HG02678 (cell line): ENCODE measurements at regions not wholly inside any gene's neighbourhood (a gene's known extent, or its start where the extent isn't known, plus 50 kb on each side); places are given as distances from the start of the nearest gene placed in this dataset.
"Not testable (repeated sequence)": the region's sequence is repeated elsewhere in the genome, so short reads cannot be mapped to it uniquely, and the experiment has no call there.

Source experiments
- ATAC-seq: cut with Tn5 transposase; IDR thresholded peaks from one replicate; pipeline ENCODE4 v1.9.1; 2021; ENCODE audit warnings: mild to moderate bottlenecking, moderate library complexity; ENCODE audit not compliant: unreplicated experiment

DNA sequence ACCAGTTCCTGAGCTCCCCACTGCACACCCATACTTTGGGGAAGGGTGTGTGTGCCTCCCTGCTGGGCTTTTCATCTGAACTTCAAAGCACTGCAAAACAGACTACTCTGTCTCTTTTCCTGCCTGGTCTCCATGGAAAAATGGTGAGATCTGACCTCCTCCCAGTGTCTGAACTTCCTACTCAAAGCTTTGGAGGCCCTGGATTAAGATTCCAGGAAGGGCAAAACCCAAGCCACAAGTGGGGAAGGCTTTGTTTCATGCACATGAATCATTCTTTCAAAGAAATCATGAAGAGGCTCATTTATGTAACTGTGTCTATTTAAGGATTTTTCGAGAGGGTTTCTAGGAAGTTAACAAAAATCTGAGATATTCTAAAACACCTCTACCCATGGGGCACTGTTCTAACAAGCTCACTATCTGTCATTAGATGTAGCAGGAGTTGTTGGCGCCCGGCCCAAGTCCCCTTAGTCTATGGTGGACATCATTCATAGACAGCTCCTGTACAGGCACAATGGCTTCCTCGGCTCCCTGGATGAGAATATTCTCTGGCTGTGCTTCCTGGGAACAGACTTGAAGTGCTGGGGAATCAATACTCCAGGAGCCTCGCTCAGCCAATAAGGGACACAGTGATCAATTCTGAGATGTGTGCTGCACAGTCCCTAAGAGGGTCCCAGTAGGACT lies 224.0 kb downstream of the KTN1 start:
- no peak for ATAC-seq

DNA sequence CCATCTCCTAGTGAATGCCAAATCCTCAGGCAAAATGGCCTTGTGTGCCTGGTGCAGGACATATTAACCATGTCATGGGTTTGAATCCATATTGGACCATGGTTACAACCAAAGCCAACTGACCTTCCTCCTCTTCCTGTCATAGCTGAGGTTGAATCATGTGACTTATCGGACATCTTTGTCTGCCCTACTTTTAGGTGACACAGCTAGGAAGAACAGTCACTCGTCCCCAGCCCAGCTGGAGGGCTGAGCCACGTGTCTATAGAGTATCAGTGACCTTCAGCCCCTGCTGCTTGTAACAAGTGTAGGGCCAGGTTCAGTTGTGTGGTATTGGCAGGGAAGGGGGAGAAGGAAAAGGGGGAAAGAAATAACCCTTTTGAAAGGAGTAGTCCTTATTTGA lies 225.2 kb downstream of the KTN1 start:
- ATAC-seq, result no peak

DNA sequence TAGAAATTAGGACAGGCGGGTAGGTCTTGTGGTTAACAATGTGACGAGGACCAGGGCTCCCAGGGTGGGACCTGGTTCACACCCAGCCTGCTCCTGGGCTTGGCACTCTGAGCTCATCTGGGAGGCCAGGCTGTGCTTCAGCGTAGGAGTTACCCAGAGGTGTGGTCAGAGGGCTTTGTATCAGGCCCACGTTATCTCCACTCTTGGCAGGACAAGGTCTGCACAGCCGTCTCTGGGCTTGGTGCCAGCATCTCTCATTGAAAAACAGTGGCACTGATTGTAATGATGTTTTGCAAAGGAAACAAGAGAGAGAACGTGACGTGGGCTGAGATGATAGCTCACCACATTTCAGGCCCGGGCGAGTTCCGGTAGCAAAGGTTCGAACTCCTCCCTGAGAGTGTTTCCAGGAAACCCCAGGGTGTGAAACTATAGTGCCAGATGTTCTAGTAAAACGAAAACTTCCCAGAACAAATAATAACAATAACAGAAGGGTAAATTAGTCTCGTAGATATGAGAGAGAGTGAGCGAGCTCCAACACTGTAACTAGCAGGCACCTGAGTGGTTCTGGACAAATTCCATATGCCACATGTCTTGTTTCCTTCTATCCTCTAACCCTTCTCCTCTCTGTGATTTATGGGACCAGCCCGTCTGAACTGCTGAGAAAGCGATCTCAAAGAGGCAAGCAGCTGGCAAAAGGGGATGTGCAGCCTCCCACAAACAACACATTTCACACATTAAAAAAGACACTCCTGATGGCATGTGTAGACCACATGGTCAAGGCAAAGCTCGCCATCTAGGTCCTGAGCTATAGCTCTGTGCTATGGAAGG lies 227.3 kb downstream of the KTN1 start:
- ATAC-seq, result peak; percentile 81

DNA sequence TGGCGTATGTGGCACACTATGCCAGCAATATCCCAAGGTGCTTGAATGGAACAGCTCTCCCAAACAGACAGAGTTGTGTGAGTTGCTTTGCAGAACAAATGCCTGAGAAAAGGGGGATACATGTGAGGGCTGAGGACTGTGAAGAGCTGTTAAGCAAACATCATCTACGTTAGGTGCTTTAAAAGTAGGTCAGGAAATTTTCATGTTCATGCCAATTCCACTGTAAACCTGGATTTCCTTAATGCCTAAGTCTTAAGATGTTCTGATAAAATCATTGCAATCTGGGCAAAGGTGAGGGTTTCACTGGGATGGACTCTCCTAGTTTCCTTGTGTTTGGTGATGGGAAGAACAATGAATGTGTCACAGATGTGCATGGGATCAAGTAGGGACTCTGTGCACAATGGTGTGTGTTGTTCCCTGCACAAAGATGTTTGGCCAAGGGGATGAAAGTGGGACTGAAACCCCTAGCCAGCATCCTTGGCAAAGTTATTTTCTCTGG lies 227.9 kb downstream of the KTN1 start:
- no peak for ATAC-seq

DNA sequence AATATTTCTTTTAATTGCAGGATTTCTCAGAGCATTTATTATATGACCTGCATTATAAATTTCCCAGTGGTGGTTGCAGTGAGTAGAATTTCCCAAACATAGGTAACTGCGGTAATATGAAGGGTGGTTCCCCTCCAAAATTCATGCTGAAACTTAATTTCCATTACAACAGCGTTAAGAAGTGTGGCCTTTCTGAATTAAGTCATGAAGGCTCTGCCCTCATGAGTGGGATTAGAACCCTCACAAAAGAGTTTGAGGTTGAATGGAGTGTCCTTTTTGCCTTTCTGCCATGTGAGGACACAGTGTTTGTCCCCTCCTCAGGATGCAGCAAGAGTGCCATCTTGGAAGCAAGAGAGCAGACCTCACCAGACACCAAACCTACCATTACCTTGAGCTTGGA lies 233.6 kb downstream of the KTN1 start:
- ATAC-seq, result no peak

DNA sequence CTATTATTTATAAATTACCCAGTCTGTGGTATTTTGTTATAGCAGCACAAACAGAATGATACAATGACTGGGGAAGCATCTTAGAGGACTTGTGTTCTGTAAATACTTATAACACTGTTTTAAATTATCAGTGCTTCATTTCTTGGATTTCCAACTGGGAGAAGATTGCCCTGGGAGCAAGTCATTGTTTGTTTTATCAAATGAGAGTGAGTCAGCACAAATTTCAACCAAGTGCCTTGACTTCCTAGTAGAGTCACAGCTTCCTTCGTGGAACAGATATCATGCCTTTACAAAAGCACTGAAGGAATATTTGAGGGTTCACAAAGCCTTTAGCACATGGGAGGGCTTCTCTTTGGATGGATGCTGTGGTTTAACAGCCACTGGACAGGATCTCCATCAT lies 234.1 kb downstream of the KTN1 start:
- no peak for ATAC-seq

DNA sequence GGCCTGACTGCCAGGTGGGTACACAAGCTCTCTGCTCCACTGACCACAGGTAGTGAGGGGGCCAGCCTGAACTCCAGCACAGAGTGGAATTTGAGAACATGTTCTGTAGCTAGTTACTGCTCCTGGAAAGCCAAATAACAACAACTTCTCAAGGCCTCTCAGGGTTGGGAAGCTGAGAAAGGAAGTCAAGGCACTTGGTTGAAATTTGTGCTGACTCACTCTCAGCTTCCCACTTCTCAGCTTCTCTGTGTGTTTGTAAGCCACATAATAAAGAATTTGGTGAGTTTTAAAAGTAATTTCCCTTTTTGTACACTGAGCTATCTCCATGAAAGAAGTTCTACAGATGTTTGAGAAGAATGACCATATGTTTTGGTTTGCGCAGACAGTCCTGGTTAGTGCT lies 234.9 kb downstream of the KTN1 start:
- ATAC-seq, result no peak

DNA sequence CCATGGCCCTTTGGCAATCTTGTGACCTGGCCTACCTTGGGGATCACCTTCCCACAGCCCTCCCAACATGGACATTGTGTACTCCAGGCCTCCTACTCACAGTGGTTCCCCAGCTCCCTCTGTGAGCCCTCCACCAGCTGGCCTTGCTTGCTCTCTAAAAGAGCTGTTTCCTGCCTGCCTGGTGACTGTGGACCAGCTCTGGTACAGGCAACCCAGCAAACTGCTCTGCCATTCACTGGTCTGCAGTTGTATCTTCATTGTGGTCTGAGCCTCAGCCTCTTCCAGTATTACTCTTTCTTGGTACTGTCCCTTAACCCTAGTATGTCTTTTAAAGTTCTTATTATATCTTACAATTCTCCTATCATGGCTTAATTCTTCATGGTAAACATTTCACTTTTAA lies 236.2 kb downstream of the KTN1 start:
- no peak for ATAC-seq

DNA sequence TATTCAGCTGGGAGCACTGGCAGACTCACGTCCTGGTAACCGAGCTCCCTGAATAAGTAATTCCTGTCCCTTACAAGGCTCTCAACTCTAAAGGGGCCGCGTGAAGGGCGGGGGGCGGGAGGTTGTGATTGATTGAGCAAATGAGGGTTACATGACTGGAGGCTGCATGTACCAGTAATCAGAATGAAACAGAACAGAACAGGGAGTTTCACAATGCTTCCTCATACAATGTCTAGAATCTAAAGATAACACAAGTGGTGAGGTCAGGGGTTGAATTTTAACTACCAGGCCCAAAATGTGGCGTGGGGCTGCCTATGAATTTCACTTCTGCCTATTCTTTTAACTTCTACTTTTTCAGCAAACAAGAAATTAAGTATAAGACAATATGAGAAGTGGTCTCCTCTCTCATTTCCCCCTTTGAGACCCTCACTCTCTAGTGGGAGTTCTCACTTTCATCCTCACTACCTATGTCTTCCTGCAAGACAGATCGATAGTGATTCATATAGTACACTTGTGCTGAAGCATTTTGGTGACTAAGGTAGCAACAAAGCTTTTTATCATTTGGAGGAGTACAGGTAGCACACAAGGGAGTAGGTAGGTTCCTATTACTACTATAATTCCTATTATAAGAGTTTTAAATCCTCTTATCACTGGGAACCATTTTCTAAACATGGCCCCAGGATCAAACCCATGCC lies 239.8 kb downstream of the KTN1 start:
- ATAC-seq, result peak; percentile 89

DNA sequence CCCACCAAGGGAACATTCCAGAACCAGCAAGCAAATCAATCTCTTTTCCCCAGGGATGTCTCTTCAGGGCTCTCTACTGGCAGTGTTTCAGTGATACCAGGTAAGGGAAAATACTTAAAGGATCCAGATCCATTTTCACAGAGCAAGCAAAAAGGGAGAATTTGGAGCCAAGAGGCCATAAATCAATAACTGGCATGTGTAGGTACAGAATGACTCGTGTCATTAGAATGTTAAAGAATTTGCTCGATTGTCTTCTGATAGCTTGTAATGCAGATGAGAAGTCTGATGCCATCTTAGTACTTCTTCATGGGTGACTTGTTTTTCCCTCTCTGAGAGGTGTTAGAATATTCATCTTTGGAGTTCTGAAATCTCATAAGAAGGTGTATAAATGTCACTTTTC lies 242.9 kb downstream of the KTN1 start:
- no peak for ATAC-seq

DNA sequence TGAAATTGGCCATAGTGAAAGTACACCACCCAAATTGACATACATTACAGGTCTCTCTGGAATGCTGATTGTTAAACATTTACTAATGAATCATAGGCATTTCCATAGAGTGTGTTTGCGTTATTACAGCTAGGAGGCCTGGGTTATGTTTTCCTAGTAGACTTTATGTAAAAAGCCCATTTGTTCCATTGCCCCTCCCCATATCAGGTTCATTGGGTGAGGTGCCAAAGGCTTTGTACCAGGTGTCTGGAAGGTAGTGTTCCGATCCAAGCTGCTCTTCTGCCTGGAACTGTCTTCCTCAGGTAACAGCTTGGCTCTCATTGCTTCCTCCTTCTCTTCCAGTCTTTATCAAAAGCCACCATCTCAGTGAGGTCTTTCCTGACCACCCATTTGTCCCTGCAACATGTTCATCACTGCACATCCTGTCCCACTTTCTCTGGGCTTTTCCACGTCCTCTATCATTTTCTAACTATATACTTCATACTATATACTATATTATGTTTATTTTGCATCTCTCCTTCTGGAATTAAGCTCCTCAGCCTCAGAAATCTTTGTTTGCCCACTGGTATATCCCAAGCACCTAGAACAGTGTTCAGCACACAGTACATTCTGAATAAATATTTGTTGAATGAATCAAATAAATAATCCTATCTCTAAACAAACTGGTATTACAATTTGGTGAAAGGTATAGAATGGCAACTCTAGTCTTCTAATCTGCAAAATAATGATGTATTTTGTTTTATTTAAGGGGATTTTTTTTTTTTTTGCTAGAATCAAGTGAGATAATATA lies 252.3 kb downstream of the KTN1 start:
- ATAC-seq, result no peak

DNA sequence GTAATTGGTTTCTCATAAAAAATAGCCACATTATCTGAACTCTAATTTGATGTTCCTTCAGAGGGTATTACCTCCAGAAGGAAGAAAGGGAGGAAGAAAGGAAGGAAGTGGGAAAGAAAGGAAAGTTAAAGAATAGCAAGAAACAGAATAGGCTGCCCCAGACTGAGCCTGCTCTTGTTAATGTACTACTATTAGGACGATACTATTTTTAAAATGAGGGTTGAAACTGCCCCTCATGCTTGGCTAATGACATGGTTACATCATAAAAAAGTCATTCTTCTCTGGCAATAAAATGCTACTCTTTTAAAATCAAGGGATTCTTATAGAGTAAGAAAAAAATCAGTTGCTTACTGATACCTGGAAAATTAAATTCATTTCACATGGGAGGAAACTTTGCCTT lies 253.0 kb downstream of the KTN1 start:
- peak; percentile 64 for ATAC-seq

DNA sequence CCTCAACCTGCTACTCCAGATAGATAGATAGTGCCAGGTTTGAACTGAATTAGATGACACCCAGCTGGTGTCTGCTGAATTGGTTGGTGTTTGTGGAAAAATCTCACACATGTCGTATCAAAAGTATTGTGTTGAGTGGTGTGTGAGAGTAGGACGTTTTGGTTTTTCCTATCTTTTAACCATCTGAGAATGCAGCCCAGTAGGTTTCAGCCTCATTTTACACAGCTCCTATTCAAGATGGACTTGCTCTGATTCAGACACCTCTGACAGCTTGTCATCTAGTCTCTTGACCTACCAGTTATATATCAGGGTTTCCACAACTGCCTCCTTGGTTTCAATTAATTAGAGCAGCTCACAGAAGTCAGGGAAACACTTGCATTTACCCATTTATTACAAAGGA lies 254.4 kb downstream of the KTN1 start:
- ATAC-seq, result no peak

DNA sequence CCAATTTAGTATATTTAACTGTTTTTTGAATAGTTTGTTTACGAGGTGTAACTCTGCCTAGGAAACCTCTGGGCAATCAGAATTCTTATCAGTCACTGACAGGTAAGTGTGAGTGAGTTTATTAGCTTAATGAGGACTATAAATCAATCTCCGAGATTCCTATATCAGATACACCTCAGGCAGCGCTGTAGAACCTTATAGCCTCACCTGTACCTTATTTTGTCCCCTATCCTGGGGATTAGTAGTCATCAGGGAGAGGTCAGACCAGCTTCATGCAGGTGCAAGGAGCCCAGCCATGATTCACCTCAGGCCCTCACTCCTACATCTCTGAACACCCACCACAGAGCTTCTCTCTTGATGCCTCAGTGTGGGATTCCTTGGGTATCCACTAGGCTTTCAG lies 256.0 kb downstream of the KTN1 start:
- ATAC-seq, result no peak

DNA sequence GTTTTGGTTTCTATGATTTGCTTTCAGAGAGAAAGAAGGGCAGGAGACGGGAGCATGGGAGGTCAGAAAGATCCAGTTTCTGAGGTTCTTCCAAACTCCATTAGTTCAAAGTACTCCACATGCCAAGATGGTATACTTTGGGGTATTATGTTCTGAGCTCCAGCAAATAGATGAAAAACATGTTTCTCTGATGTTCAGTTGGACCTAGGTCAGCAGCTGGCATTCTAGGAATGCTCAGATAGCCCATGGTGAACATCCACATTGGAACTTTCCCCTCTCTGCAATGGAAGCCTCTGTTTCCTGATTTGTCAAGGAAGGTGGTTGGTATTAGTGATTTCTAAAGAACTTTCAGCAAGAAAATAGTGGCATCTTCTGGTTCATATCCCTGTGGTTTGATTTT lies 257.5 kb downstream of the KTN1 start:
- no peak for ATAC-seq

DNA sequence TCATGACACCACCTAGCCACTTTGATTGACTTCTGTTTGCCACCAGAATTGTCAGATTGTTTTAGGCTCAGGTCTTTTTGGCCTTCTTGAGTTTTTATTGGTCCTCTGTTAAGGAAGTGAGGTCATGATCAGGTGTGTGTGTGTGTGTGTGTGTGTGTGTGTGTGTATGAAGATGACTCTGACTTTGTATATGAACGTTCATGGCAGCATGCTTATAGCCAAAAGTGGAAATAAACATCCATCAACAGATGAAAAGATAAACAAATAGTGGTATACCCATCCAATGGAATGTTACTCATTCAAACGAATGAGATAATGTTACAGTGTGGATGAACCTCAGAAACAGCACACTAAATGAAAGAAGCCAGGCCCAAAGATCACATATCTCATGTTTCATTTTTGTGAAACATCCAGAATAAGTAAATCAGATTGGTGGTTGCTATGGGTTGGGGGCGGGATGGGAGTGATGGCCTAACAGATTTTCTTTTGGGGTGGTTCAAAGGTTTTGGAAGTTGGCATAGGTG lies 258.6 kb downstream of the KTN1 start:
- ATAC-seq, result no peak

DNA sequence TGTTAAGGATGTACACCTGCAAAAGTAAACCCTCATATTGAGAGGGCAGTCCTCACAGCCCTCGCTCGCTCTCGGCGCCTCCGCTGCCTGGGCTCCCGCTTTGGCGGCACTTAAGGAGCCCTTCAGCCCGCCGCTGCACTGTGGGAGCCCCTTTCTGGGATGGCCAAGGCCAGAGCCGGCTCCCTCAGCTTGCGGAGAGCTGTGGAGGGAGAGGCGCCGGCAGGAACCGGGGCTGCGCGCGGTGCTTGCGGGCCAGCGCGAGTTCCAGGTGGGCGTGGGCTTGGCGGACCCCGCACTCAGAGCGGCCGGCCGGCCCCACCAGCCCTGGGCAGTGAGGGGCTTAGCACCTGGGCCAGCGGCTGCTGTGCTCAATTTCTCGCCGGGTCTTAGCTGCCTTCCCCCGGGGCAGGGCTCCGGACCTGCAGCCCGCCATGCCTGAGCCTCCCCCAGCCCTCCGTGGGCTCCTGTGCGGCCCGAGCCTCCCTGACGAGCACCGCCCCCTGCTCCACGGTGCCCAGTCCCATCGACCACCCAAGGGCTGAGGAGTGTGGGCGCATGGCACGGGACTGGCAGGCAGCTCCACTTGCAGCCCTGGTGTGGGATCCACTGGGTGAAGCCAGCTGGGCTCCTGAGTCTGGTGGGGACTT lies 259.4 kb downstream of the KTN1 start:
- not testable (repeated sequence) for ATAC-seq

DNA sequence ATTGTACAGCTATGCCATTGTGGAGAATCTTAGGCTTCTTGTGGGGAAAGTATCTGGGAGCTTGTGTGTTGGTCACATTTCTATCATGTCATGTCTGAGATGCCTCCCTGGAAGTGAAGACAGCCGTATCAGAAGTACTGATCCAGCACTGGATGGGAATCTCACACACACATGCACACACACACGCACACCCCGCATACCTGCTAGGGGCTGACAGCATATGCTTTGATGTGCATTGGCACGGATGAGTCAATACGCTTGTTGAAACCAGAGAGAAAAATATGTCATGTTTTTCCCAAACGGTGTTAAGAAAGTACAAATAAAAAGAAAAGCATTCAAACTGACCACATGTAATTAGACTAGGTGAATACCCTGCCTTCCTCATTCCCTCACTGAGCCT lies 260.8 kb downstream of the KTN1 start:
- no peak for ATAC-seq

DNA sequence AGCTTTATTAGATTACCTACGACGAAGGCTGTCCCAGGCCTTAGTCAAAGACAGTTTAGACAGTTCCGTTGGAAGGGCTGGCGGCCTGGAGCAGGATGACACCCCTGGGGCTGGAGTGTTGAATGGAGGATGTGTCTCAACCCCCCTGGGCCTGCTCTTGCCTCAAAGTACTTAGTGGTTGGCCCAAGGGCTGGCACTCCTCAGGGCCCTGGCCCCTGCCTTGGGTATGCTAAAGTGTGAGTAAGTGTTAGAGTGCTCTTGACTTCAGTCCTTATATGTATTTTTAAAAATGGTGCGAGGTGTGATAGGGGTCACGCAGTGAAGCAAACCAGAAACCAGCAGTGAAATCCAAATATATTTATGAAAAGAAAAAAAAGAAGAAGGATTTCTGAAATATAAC lies 261.6 kb downstream of the KTN1 start:
- ATAC-seq, result no peak

DNA sequence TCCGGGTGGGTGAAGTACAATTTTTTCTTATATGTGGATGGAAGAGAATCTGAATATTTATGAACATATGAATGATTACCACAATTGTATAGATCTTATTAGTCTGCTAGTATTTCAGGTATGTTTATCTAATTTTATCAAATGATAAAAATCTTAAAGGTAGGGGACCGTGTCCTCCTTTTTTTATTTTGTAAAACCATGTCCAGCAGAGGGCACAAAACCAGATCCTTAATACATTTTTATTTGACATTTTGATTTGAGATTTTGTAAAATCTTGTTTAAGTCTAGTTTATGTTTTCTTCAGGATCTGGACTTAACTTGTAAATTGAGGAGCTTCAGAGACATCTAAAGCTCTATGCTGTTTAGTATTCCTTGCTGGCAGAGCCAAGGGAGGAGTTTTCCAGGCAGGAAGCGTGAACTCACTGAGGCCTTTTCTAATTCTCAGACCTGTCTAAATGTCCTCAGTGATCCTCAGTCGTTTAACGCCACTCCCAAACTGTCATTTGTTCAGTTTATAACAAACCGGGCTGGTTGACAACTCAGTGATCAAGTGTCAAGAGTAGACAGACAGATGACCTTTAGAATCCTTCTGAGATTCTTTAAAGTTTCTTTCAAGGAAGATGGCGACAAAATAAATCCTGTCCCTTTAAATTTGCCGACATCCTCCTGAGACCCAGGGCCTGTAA lies 263.9 kb downstream of the KTN1 start:
- no peak for ATAC-seq
